T-helper 1 cell treated with Interleukin-12 subunit alpha and Interleukin-12 subunit beta and Interleukin-4 antibody, amounts not matched to agents 30 μg/mL and 1 μg/mL, for 36 hours (primary cell): ENCODE measurements at regions not wholly inside any gene's neighbourhood (a gene's known extent, or its start where the extent isn't known, plus 50 kb on each side); places are given as distances from the start of the nearest gene placed in this dataset.

Experiments used
- H3K27ac Mint-ChIP-seq: one replicate; pipeline ENCODE4 v1.8.0; 2021; ENCODE audit warnings: mild to moderate bottlenecking, mixed read lengths
- H3K27me3 Mint-ChIP-seq: one replicate; pipeline ENCODE4 v1.8.0; 2021; ENCODE audit warnings: low read depth, mixed read lengths
- H3K36me3 Mint-ChIP-seq: one replicate; pipeline ENCODE4 v1.8.0; 2021; ENCODE audit warnings: low read depth, mixed read lengths
- H3K4me1 Mint-ChIP-seq: one replicate; pipeline ENCODE4 v1.8.0; 2021; ENCODE audit warnings: low read depth, mixed read lengths
- H3K4me3 Mint-ChIP-seq: one replicate; pipeline ENCODE4 v1.8.0; 2021; ENCODE audit warnings: mild to moderate bottlenecking, moderate library complexity, mixed read lengths
- H3K9me3 Mint-ChIP-seq: one replicate; pipeline ENCODE4 v1.8.0; 2021; ENCODE audit warnings: mixed read lengths

- no peaks in the 10 kb centered on the region for H3K4me1 Mint-ChIP-seq
- peaks cover 14% of the 10 kb centered on the region for H3K9me3 Mint-ChIP-seq
- no peaks in the 10 kb centered on the region for H3K27me3 Mint-ChIP-seq
- H3K27ac Mint-ChIP-seq = no peak overlapping the region
- no peaks in the 10 kb centered on the region for H3K36me3 Mint-ChIP-seq
- no peak overlapping the region for H3K4me3 Mint-ChIP-seq
Measured at GRCh38 chr4:24720436-24720835, 74.9 kb upstream of the SOD3 start.

GRCh38 chr4:24720979-24721378, 74.4 kb upstream of the SOD3 start:
- no peaks in the 10 kb centered on the region for H3K36me3 Mint-ChIP-seq
- H3K4me3 Mint-ChIP-seq = no peak overlapping the region
- no peaks in the 10 kb centered on the region for H3K4me1 Mint-ChIP-seq
- peaks cover 10% of the 10 kb centered on the region for H3K9me3 Mint-ChIP-seq
- H3K27me3 Mint-ChIP-seq = no peaks in the 10 kb centered on the region
- no peak overlapping the region for H3K27ac Mint-ChIP-seq

GRCh38 chr4:24722026-24722568, 73.3 kb upstream of the SOD3 start:
- Mint-ChIP-seq H3K4me1 (no peaks in the 10 kb centered on the region), H3K27ac (no peak overlapping the region), H3K36me3 (no peaks in the 10 kb centered on the region), H3K4me3 (no peak overlapping the region), H3K9me3 (peaks cover 6% of the 10 kb centered on the region), H3K27me3 (no peaks in the 10 kb centered on the region)

- Mint-ChIP-seq H3K4me3 (no peak overlapping the region), H3K27me3 (no peaks in the 10 kb centered on the region), H3K36me3 (no peaks in the 10 kb centered on the region), H3K4me1 (no peaks in the 10 kb centered on the region), H3K9me3 (no peaks in the 10 kb centered on the region), H3K27ac (no peak overlapping the region)
Measured at GRCh38 chr4:24727390-24728224, 67.8 kb upstream of the SOD3 start.

- Mint-ChIP-seq H3K4me3 (no peak overlapping the region), H3K4me1 (no peaks in the 10 kb centered on the region), H3K9me3 (no peaks in the 10 kb centered on the region), H3K27me3 (no peaks in the 10 kb centered on the region), H3K36me3 (no peaks in the 10 kb centered on the region), H3K27ac (no peak overlapping the region)
Measured at GRCh38 chr4:24729119-24729730, 66.1 kb upstream of the SOD3 start.

GRCh38 chr4:24730256-24731001, 64.9 kb upstream of the SOD3 start:
- H3K36me3 Mint-ChIP-seq = no peaks in the 10 kb centered on the region
- no peaks in the 10 kb centered on the region for H3K4me1 Mint-ChIP-seq
- no peaks in the 10 kb centered on the region for H3K27me3 Mint-ChIP-seq
- no peaks in the 10 kb centered on the region for H3K9me3 Mint-ChIP-seq
- H3K4me3 Mint-ChIP-seq = no peak overlapping the region
- H3K27ac Mint-ChIP-seq = no peak overlapping the region

GRCh38 chr4:24731448-24731847, 63.9 kb upstream of the SOD3 start:
- Mint-ChIP-seq H3K36me3 (no peaks in the 10 kb centered on the region), H3K27me3 (no peaks in the 10 kb centered on the region), H3K4me1 (no peaks in the 10 kb centered on the region), H3K27ac (no peak overlapping the region), H3K9me3 (no peaks in the 10 kb centered on the region), H3K4me3 (no peak overlapping the region)

GRCh38 chr4:24734511-24734910, 60.9 kb upstream of the SOD3 start:
- Mint-ChIP-seq H3K36me3 (no peaks in the 10 kb centered on the region), H3K4me3 (no peak overlapping the region), H3K9me3 (peaks cover 16% of the 10 kb centered on the region), H3K4me1 (no peaks in the 10 kb centered on the region), H3K27ac (no peak overlapping the region), H3K27me3 (no peaks in the 10 kb centered on the region)

- no peaks in the 10 kb centered on the region for H3K36me3 Mint-ChIP-seq
- peaks cover 16% of the 10 kb centered on the region for H3K9me3 Mint-ChIP-seq
- H3K27ac Mint-ChIP-seq = no peak overlapping the region
- no peak overlapping the region for H3K4me3 Mint-ChIP-seq
- no peaks in the 10 kb centered on the region for H3K4me1 Mint-ChIP-seq
- H3K27me3 Mint-ChIP-seq = no peaks in the 10 kb centered on the region
Measured at GRCh38 chr4:24736066-24736465, 59.3 kb upstream of the SOD3 start.

GRCh38 chr4:24741910-24742309, 53.5 kb upstream of the SOD3 start:
- Mint-ChIP-seq H3K27me3 (peaks cover 5% of the 10 kb centered on the region), H3K36me3 (no peaks in the 10 kb centered on the region), H3K9me3 (peaks cover 12% of the 10 kb centered on the region), H3K27ac (no peak overlapping the region), H3K4me1 (no peaks in the 10 kb centered on the region), H3K4me3 (no peak overlapping the region)

GRCh38 chr4:24742335-24742734, 53.0 kb upstream of the SOD3 start:
- no peaks in the 10 kb centered on the region for H3K4me1 Mint-ChIP-seq
- H3K9me3 Mint-ChIP-seq = peaks cover 10% of the 10 kb centered on the region
- no peak overlapping the region for H3K4me3 Mint-ChIP-seq
- no peaks in the 10 kb centered on the region for H3K36me3 Mint-ChIP-seq
- no peak overlapping the region for H3K27ac Mint-ChIP-seq
- H3K27me3 Mint-ChIP-seq = peaks cover 5% of the 10 kb centered on the region

GRCh38 chr4:24742773-24743172, 52.6 kb upstream of the SOD3 start:
- no peak overlapping the region for H3K27ac Mint-ChIP-seq
- H3K36me3 Mint-ChIP-seq = no peaks in the 10 kb centered on the region
- peaks cover 5% of the 10 kb centered on the region for H3K27me3 Mint-ChIP-seq
- H3K4me3 Mint-ChIP-seq = no peak overlapping the region
- H3K4me1 Mint-ChIP-seq = no peaks in the 10 kb centered on the region
- H3K9me3 Mint-ChIP-seq = peaks cover 7% of the 10 kb centered on the region

- H3K27me3 Mint-ChIP-seq = peaks cover 5% of the 10 kb centered on the region
- H3K9me3 Mint-ChIP-seq = peaks cover 3% of the 10 kb centered on the region
- no peaks in the 10 kb centered on the region for H3K36me3 Mint-ChIP-seq
- H3K4me3 Mint-ChIP-seq = no peak overlapping the region
- H3K27ac Mint-ChIP-seq = no peak overlapping the region
- H3K4me1 Mint-ChIP-seq = no peaks in the 10 kb centered on the region
Measured at GRCh38 chr4:24743206-24743605, 52.2 kb upstream of the SOD3 start.

GRCh38 chr4:24743927-24744326, 51.4 kb upstream of the SOD3 start:
- Mint-ChIP-seq H3K4me3 (no peak overlapping the region), H3K36me3 (no peaks in the 10 kb centered on the region), H3K27ac (no peak overlapping the region), H3K9me3 (no peaks in the 10 kb centered on the region), H3K4me1 (no peaks in the 10 kb centered on the region), H3K27me3 (peaks cover 5% of the 10 kb centered on the region)
